GM23248 (cell line): ENCODE measurements at regions not wholly inside any gene's neighbourhood (a gene's known extent, or its start where the extent isn't known, plus 50 kb on each side); places are given as distances from the start of the nearest gene placed in this dataset.

ENCODE experiments used
- EZH2 ChIP-seq: fragments of 200-600 bp; sonication (generic); IDR thresholded peaks from 2 replicates; pipeline ENCODE4 v1.6.1; 2018; ENCODE audit warnings: antibody characterized with exemption, mild to moderate bottlenecking; ENCODE audit not compliant: insufficient read depth, poor library complexity, severe bottlenecking
- EZH2phosphoT487 ChIP-seq: fragments of 200-600 bp; sonication (generic); IDR thresholded peaks from 2 replicates; pipeline ENCODE4 v1.6.1; 2018; ENCODE audit warnings: antibody characterized with exemption, moderate library complexity, mild to moderate bottlenecking, low read depth; ENCODE audit not compliant: insufficient read depth

DNA sequence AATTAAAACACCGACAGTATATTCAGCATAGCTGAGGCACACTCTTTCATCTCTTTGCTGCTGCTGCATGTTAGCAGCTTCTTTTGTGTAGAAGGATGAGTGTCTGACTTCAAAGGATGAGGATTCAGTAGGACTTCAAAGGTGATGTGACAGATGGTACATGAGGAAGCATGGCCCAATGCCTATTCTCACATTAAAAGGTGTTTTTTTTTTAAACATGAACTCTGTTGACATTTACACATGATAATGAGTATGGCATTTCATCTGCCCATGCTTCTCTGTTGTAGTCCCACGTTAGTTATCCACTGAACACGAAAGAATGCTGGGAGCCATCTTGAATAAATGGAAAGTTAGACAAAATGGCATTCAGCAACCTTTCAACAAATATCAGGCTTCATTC lies 1950.8 kb upstream of the PIK3C3 start:
- TF ChIP-seq EZH2 (no peak), EZH2phosphoT487 (no peak)
